Spinal cord (tissue), 9 donors: ENCODE measurements at regions not wholly inside any gene's neighbourhood (a gene's known extent, or its start where the extent isn't known, plus 50 kb on each side); places are given as distances from the start of the nearest gene placed in this dataset.
A peak's percentile ranks its signal among the peaks of the same experiment; 100 is the strongest.

Source experiments
- DNase-seq, 6 donors: peaks; one replicate each; pipeline versions ENCODE4 v3.0.0 to v3.0.0-alpha.2; 2013 to 2015; ENCODE audit warnings: low spot score in 6 of 6, low read depth in 4 of 6
- H3K27ac ChIP-seq: one replicate; pipeline ENCODE4 v1.5.1; 2013; ENCODE audit warnings: low read depth, low read length, control low read depth
- H3K27me3 ChIP-seq: one replicate; pipeline ENCODE4 v1.6.1; 2013; ENCODE audit warnings: low read length; ENCODE audit not compliant: control insufficient read depth, insufficient read depth
- H3K36me3 ChIP-seq: one replicate; pipeline ENCODE4 v1.6.1; 2013; ENCODE audit warnings: low read length; ENCODE audit not compliant: control insufficient read depth, insufficient read depth
- H3K4me1 ChIP-seq: one replicate; pipeline ENCODE4 v1.6.1; 2013; ENCODE audit warnings: low read length; ENCODE audit not compliant: control insufficient read depth, insufficient read depth
- H3K4me3 ChIP-seq: one replicate; pipeline ENCODE4 v1.5.1; 2013; ENCODE audit warnings: low read depth, low read length, control low read depth
- H3K9me3 ChIP-seq: one replicate; pipeline ENCODE4 v1.6.1; 2013; ENCODE audit warnings: low read length; ENCODE audit not compliant: control insufficient read depth, insufficient read depth
- WGBS: methylation state at CpG from one replicate; pipeline ENCODE4 v1.1.5; 2013; ENCODE audit warnings: missing lambda C conversion rate; ENCODE audit not compliant: insufficient coverage; 5-methylcytosine and 5-hydroxymethylcytosine counted together
- donor health status: healthy.

DNA sequence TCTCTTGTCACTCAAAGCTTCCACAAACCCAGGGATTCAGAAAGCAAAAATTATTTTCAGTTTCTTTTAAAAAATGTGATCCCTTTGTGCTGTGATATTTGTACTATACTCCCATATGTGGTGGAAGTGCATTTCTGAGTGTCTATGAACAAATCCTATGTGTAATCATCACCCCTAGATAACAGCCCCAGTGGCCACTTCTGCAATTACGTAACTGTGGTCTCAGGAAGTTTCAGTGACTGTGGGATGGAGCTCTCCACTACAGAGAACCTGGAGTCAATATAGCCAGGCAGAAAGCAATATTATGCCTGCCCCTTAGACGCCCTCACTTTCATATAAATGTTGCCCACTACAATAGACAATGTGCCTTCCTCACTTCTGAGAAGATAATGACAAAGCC, 1101.7 kb upstream of the GHITM start:
- no peaks in the 10 kb centered on the region for H3K27me3 ChIP-seq
- no peak overlapping the region for H3K27ac ChIP-seq
- H3K4me3 ChIP-seq, result no peak overlapping the region
- no peak for DNase-seq
- no CpG with 5 or more reads among the region's 2 CpGs for WGBS
- no peaks in the 10 kb centered on the region for H3K9me3 ChIP-seq
- H3K36me3 ChIP-seq, result no peaks in the 10 kb centered on the region
- H3K4me1 ChIP-seq, result no peaks in the 10 kb centered on the region

DNA sequence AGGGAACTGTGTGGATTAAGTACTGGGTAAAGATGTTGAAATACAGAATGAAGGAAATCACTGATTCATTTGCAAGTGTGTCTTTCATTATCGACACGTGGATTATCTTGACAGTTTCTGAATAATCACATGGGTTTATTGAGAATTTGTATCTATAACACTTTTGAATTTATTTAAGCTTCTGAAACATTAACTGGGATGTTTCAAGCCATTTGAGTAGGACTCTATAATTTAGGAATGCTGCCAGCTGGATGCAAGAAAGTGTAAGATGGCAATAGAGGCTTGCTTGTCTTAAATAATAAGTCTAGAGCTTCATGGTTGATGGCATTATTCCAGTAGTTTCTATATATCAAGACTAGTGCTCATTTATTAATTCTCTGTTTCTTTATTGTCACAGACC, 1100.7 kb upstream of the GHITM start:
- Histone ChIP-seq H3K27ac (no peak overlapping the region), H3K4me1 (no peaks in the 10 kb centered on the region), H3K9me3 (no peaks in the 10 kb centered on the region), H3K4me3 (no peak overlapping the region), H3K36me3 (no peaks in the 10 kb centered on the region), H3K27me3 (no peaks in the 10 kb centered on the region)
- no peak for DNase-seq
- WGBS, result no CpG with 5 or more reads among the region's 2 CpGs

DNA sequence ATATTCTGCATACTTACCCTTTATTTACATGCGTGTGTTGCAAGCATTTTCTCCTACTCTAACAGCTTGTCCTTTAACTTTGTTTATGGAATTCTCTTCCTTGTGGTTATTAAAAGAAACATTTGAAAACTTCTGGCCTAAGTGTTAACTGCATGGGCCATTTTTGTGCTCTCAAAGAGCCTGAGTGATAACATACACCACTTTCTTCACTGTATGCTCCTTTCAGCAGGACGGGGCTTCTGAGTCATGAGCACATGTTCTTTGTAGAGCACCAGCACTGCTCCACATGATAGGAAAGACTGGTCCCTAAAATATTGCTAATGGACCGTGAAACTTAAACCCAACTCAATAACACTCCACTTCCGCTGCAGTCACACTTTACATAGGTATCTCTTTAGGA, 1093.6 kb upstream of the GHITM start:
- Histone ChIP-seq H3K9me3 (no peaks in the 10 kb centered on the region), H3K4me1 (no peaks in the 10 kb centered on the region), H3K27ac (no peak overlapping the region), H3K27me3 (no peaks in the 10 kb centered on the region), H3K4me3 (no peak overlapping the region), H3K36me3 (no peaks in the 10 kb centered on the region)
- 57% methylated on average over 1 of the region's 4 CpGs for WGBS
- DNase-seq, result no peak

DNA sequence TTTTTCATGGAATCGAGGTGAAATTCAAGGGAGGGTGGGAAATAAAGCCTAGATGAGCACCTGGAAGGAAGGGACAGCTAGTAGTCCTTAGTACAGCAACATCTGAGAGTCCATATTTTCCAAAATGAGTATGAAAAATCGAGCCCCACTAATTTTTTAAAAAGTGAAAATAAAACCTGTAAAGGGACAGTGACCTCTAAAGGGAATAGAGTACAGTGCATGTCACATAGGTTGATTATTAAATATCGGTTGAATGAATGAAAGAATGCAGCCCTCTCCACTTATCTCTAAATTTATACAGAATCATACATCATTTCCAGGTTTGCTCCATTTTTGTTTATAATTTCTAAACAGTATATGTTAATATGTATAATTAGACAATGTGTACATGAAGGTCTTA, 1088.5 kb upstream of the GHITM start:
- H3K4me1 ChIP-seq, result no peaks in the 10 kb centered on the region
- no peak overlapping the region for H3K27ac ChIP-seq
- H3K4me3 ChIP-seq, result no peak overlapping the region
- no peak for DNase-seq
- no peaks in the 10 kb centered on the region for H3K36me3 ChIP-seq
- no peaks in the 10 kb centered on the region for H3K9me3 ChIP-seq
- no peaks in the 10 kb centered on the region for H3K27me3 ChIP-seq
- no CpG with 5 or more reads among the region's 3 CpGs for WGBS

DNA sequence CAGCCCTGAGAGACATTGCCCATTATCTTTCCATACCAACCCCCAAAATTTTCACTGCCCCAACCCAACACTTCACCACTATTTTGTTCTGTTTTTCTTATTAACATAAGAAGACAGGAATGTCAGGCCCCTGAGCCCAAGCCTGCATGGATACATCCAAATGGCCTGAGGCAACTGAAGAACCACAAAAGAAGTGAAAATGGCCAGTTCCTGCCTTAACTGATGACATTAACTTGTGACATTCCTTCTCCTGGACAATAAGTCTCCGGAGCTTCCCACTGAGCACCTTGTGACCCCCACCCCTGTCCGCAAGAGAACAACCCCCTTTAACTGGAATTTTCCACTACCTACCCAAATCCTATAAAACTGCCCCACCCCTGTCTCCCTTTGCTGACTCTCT, 1076.4 kb upstream of the GHITM start:
- no peak for DNase-seq
- no peak overlapping the region for H3K4me3 ChIP-seq
- WGBS, result 95% methylated on average over 2 of the region's 2 CpGs

DNA sequence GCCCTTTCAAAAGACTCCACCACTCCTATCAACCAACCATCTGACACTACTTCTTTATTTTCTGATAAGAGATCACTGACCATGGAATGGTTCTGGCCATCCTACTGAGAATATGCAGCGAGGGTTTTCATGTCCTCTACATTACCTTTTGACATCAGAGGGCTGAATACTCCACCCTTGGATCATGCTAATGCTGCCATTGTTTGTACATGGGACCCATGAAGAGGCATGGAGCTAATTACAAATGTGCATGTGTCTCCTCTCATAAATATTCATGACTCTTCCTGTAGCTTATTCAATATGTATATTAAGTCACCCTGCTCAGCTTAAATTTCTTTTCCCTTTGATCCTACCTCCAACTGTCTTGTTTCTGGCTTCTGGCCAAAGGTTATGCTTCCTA, 1065.8 kb upstream of the GHITM start:
- Histone ChIP-seq H3K27me3 (no peaks in the 10 kb centered on the region), H3K9me3 (peaks cover 5% of the 10 kb centered on the region), H3K4me1 (no peaks in the 10 kb centered on the region), H3K4me3 (no peak overlapping the region), H3K27ac (no peak overlapping the region), H3K36me3 (no peaks in the 10 kb centered on the region)
- 75% methylated on average over 1 of the region's 1 CpG for WGBS
- no peak for DNase-seq

More for the DNA sequence above, 1076.4 kb upstream of the GHITM start:
- H3K4me1 ChIP-seq, result no peaks in the 10 kb centered on the region
- no peaks in the 10 kb centered on the region for H3K36me3 ChIP-seq
- no peaks in the 10 kb centered on the region for H3K9me3 ChIP-seq
- H3K27ac ChIP-seq, result no peak overlapping the region
- H3K27me3 ChIP-seq, result no peaks in the 10 kb centered on the region

DNA sequence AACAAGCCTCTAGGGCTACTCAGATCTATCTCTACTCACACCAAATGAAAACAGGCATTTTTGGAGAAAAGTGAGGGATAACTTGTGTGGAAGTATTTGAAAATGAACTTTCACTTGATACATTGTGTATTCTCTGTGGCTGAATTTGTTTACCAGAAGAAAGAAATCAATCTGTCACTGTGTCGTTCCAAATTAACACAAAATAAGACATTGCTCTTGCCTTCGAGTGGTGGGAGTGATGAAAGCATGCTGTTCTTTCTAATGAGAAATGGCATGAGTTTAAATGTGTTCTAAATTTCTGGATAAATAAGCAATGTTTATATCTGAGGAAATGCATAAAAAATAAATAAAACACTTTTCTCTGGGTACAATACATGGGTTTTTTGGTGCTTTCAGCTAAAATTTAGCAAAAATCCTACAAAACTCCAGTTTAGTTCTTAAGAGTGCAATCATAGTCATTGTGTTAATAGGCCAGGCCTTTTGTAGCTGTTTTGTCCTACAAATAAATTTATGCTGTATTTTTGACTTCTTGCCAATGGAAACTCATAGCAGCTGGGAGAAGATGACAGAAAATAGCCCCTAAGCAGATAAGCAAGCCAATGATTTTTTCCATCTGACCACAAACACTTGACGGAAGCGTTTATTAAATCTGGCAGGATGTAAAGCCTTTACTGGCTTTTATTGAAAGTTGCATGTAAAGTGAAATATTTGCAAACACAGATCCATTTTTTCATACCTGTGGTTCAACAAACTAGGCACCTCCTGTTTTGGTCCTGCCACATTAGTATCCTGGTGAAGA, 1064.1 kb upstream of the GHITM start:
- WGBS, result no CpG with 5 or more reads among the region's 4 CpGs
- no peak overlapping the region for H3K4me3 ChIP-seq
- DNase-seq, result peak in 2 of 6 donors; percentile 67 to 69
- no peaks in the 10 kb centered on the region for H3K36me3 ChIP-seq
- H3K4me1 ChIP-seq, result no peaks in the 10 kb centered on the region
- H3K27me3 ChIP-seq, result no peaks in the 10 kb centered on the region
- H3K27ac ChIP-seq, result no peak overlapping the region
- H3K9me3 ChIP-seq, result peaks cover 5% of the 10 kb centered on the region

DNA sequence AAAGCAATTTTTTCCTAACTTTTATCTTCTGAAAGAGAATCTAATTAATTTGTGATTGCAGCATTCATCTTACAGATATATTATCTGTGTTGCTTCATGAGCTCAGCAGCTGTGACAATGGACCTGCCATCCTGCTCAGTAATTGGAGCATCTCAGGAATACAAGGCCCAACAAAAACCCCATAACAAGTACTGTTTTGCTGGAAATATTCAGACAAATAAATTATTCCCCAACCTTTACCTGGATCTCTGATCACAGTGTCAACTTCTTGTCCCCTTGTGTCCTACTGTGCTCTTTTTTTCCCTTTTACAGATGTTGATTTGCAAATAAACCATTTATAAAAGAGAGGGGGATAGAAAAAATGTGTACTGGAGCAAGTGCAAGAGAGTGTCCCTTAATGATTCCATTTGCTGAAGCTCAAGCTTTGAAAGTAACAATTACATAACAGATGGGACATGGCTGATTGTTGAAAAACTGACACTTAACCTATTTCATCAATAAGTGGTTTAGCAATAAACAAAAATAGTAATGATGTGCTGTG, 1063.4 kb upstream of the GHITM start:
- Histone ChIP-seq H3K4me1 (no peaks in the 10 kb centered on the region), H3K27me3 (no peaks in the 10 kb centered on the region), H3K27ac (no peak overlapping the region), H3K9me3 (peaks cover 1% of the 10 kb centered on the region), H3K4me3 (no peak overlapping the region), H3K36me3 (no peaks in the 10 kb centered on the region)
- peak in 1 of 6 donors; percentile 39 for DNase-seq

DNA sequence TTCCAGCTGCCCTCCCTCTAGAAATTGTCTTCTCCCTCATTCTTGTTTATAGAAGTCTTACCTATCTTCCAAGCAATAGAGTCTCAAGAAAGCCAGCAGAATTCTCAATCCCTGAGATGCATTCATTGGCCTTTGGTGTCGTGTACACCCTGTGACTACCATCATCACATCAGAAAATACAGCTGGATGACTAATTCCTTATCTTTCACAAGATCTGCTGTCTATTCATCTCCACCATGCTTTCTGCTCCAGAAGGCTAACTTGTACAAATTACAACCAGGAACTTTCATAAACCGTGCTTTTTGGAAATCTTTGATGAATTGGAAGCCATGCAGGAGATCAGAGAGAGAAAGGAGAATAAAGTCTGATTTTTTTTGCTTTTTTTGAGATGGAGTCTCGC, 1062.9 kb upstream of the GHITM start:
- Histone ChIP-seq H3K27ac (no peak overlapping the region), H3K4me3 (no peak overlapping the region), H3K27me3 (no peaks in the 10 kb centered on the region), H3K36me3 (no peaks in the 10 kb centered on the region), H3K4me1 (no peaks in the 10 kb centered on the region), H3K9me3 (peaks cover 1% of the 10 kb centered on the region)
- WGBS, result no CpG with 5 or more reads among the region's 3 CpGs
- no peak for DNase-seq

DNA sequence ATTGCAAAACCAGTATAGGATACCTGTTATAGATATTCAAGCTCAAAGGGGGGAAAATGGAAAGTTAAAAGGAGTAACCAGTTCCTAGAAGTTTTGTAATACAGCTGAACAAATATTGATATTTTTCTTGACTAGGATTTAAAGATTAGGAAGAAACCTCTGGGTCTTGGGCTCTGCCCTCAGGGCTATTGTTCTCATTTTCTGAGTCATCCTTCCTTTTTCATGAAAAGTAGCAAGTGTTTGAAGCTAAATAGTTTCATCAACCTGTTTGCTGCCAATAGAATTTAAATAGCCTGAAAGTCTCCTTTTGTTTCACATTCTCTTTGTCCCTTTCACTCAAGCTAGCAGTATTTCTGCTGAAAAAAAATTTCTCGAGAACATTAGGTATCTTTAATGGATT, 1061.1 kb upstream of the GHITM start:
- Histone ChIP-seq H3K4me3 (no peak overlapping the region), H3K4me1 (no peaks in the 10 kb centered on the region), H3K27me3 (no peaks in the 10 kb centered on the region), H3K9me3 (no peaks in the 10 kb centered on the region), H3K27ac (no peak overlapping the region), H3K36me3 (no peaks in the 10 kb centered on the region)
- no CpG with 5 or more reads among the region's 1 CpG for WGBS
- no peak for DNase-seq
